ENCODE measurements at regions not wholly inside any gene's neighbourhood (a gene's known extent, or its start where the extent isn't known, plus 50 kb on each side); places are given as distances from the start of the nearest gene placed in this dataset.

DNA sequence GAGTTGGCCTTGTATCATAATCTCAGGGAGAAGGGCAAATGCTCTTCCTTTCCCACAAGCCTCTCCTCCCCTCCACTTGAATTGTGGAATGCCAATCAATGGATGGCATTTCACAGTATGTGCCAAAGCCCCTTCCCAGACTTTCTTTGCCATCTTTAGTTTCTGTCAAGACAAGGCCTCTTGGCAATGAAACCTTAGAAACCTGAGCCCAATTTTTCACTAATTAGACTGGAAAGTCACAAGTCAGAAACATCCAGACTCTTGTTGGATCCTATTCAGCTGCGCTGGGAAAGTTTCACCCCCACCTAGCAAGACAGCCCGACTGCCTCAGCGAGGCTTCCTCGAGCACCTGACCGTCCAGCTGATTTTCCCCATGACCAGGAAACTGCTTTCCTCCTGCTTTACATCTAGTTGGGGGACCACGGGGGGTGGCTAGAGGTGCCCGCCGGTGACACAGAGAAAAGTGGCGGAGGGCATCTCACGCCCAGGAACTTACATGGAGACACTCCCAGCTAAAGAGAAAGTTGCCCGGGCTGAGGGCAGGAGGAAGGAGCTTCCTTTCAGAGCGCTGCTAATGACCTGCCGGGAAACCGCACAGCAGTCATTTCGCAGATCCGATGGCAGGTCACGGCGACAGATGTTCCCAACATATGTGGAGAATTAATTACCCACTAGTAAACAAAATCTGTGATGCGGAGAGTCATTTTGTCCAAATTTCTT lies 302.6 kb upstream of the RRP15 start (continued):
- TF ChIP-seq SMC3 (IDR thresholded peaks at IDR 0.05; ENCODE audit: borderline replicate concordance, low read length) (no peak), GATAD2B (conservative IDR thresholded peaks at IDR 0.05; ENCODE audit: low read depth) (no peak), ETV6 (conservative IDR thresholded peaks at IDR 0.05 in 1 of 2, IDR thresholded peaks at IDR 0.05 in 1 of 2; ENCODE audit: borderline replicate concordance in 1 of 2, low read depth in 1 of 2) (no peak), MTA2 (IDR thresholded peaks at IDR 0.05; ENCODE audit: low read depth) (no peak), PAX8 (IDR thresholded peaks at IDR 0.05) (no peak), CBX3 (IDR thresholded peaks at IDR 0.05; ENCODE audit: borderline replicate concordance, low read depth) (no peak), KDM1A (IDR thresholded peaks at IDR 0.05; ENCODE audit: borderline replicate concordance) (no peak), FOXK2 (IDR thresholded peaks at IDR 0.05) (no peak)
- TF ChIP-seq, protein P1, sequence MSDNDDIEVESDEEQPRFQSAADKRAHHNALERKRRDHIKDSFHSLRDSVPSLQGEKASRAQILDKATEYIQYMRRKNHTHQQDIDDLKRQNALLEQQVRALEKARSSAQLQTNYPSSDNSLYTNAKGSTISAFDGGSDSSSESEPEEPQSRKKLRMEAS (IDR thresholded peaks at IDR 0.05; ENCODE audit: low read depth, low read length), result no peak

DNA sequence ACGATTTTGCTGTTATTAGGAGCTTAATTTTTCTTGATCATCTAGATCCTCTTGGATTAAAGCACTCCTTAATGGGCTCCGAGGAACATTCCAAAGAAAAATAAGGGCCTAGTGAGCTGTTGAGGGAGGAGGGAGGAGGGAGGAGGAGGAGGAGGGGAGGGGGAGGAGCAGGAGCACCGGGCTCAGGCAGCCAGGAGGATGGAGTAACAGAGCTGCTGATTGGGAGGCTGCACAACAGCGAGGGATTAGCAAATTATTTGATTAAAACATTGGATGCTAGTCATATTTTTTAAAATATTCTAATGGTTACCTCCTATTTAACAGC lies 302.1 kb upstream of the RRP15 start:
- Histone ChIP-seq H3K4me1 (ENCODE audit: control insufficient read depth, insufficient read depth, low read length) (no peaks in the 10 kb centered on the region), H3K27me3 (replicated peaks in 1 of 2; ENCODE audit: control insufficient read depth in 2 of 2, insufficient read depth in 2 of 2, low read length in 1 of 2) (no peaks in the 10 kb centered on the region), H3K27ac (ENCODE audit: control insufficient read depth, insufficient read depth) (no peak overlapping the region), H3K79me2 (ENCODE audit: control insufficient read depth, insufficient read depth, low read length) (no peaks in the 10 kb centered on the region), H3K4me2 (ENCODE audit: control insufficient read depth, insufficient read depth) (no peak overlapping the region), H2AFZ (ENCODE audit: control insufficient read depth, low read depth, low read length) (no peak overlapping the region), H3K9me3 (replicated peaks; ENCODE audit: control insufficient read depth, insufficient read depth, low read length) (no peaks in the 10 kb centered on the region), H3K9ac (ENCODE audit: control insufficient read depth, insufficient read depth, low read length) (no peak overlapping the region), H4K20me1 (ENCODE audit: control insufficient read depth, insufficient read depth) (no peaks in the 10 kb centered on the region), H3K4me3 (no peak overlapping the region), H3K36me3 (ENCODE audit: control insufficient read depth in 2 of 2, insufficient read depth in 2 of 2, low read length in 1 of 2) (no peaks in the 10 kb centered on the region)
- 9% methylated on average over 3 of the region's 4 CpGs for WGBS (ENCODE audit: insufficient coverage, insufficient replicate concordance, low lambda C conversion rate, missing lambda C conversion rate)
- ChIA-PET RAD21 (ENCODE audit: unreplicated experiment) (no interaction called here), CTCF (no interaction called here), POLR2A (no interaction called here), SMC1A (ENCODE audit: uncharacterized antibody, unreplicated experiment) (no interaction called here)
- FAIRE-seq, result no peak
- DNase-seq (ENCODE audit: low read depth, low spot score), result no peak
- intact Hi-C loops (cut with micrococcal nuclease; ENCODE audit: unreplicated experiment), result no loop called here
- TF ChIP-seq POLR2A (IDR thresholded peaks at IDR 0.05; ENCODE audit: low read depth, low read length), result no peak
- TF ChIP-seq ETV6 (conservative IDR thresholded peaks at IDR 0.05 in 1 of 2, IDR thresholded peaks at IDR 0.05 in 1 of 2; ENCODE audit: borderline replicate concordance in 1 of 2, low read depth in 1 of 2), result no peak
- no peak for TF ChIP-seq ZZZ3 (IDR thresholded peaks at IDR 0.05; ENCODE audit: control insufficient read depth, insufficient read length, low read depth)
- TF ChIP-seq, protein P2, sequence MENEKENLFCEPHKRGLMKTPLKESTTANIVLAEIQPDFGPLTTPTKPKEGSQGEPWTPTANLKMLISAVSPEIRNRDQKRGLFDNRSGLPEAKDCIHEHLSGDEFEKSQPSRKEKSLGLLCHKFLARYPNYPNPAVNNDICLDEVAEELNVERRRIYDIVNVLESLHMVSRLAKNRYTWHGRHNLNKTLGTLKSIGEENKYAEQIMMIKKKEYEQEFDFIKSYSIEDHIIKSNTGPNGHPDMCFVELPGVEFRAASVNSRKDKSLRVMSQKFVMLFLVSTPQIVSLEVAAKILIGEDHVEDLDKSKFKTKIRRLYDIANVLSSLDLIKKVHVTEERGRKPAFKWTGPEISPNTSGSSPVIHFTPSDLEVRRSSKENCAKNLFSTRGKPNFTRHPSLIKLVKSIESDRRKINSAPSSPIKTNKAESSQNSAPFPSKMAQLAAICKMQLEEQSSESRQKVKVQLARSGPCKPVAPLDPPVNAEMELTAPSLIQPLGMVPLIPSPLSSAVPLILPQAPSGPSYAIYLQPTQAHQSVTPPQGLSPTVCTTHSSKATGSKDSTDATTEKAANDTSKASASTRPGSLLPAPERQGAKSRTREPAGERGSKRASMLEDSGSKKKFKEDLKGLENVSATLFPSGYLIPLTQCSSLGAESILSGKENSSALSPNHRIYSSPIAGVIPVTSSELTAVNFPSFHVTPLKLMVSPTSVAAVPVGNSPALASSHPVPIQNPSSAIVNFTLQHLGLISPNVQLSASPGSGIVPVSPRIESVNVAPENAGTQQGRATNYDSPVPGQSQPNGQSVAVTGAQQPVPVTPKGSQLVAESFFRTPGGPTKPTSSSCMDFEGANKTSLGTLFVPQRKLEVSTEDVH (IDR thresholded peaks at IDR 0.05; ENCODE audit: low read depth, partially characterized antibody), result no peak
- TF ChIP-seq PAX5 (IDR thresholded peaks at IDR 0.05; ENCODE audit: borderline replicate concordance, low read depth, low read length), result no peak
- TF ChIP-seq SMARCA5 (IDR thresholded peaks at IDR 0.05), result no peak
- TF ChIP-seq FOXM1 (IDR thresholded peaks at IDR 0.05; ENCODE audit: low read depth, low read length), result no peak
- TF ChIP-seq RB1 (IDR thresholded peaks at IDR 0.05; ENCODE audit: borderline replicate concordance), result no peak
- no peak for TF ChIP-seq WRNIP1 (IDR thresholded peaks at IDR 0.05; ENCODE audit: borderline replicate concordance, low read depth, low read length)
- no peak for TF ChIP-seq CBX3 (IDR thresholded peaks at IDR 0.05; ENCODE audit: borderline replicate concordance, low read depth)
- TF ChIP-seq CHD1 (IDR thresholded peaks at IDR 0.05; ENCODE audit: low read depth, low read length), result no peak
- no TSS peak for BruUV-seq (replicated peaks)
- in situ Hi-C loops (cut with MboI), result no loop called here
- no peak for ATAC-seq
